GM21526 (cell line): ENCODE measurements at regions not wholly inside any gene's neighbourhood (a gene's known extent, or its start where the extent isn't known, plus 50 kb on each side); places are given as distances from the start of the nearest gene placed in this dataset.

Experiments
- ATAC-seq: cut with Tn5 transposase; IDR thresholded peaks from one replicate; pipeline ENCODE4 v1.9.1; 2021; ENCODE audit warnings: moderate library complexity; ENCODE audit not compliant: unreplicated experiment, low FRiP score

- no peak for ATAC-seq
Measured at GRCh38 chr15:77557564-77557963, 75.1 kb downstream of the LINGO1 start.

- ATAC-seq: no peak
Measured at GRCh38 chr15:77557144-77557543, 75.6 kb downstream of the LINGO1 start.

- no peak for ATAC-seq
Measured at GRCh38 chr15:77556622-77557021, 76.1 kb downstream of the LINGO1 start.

GRCh38 chr15:77555232-77555631, 77.5 kb downstream of the LINGO1 start:
- no peak for ATAC-seq

DNA sequence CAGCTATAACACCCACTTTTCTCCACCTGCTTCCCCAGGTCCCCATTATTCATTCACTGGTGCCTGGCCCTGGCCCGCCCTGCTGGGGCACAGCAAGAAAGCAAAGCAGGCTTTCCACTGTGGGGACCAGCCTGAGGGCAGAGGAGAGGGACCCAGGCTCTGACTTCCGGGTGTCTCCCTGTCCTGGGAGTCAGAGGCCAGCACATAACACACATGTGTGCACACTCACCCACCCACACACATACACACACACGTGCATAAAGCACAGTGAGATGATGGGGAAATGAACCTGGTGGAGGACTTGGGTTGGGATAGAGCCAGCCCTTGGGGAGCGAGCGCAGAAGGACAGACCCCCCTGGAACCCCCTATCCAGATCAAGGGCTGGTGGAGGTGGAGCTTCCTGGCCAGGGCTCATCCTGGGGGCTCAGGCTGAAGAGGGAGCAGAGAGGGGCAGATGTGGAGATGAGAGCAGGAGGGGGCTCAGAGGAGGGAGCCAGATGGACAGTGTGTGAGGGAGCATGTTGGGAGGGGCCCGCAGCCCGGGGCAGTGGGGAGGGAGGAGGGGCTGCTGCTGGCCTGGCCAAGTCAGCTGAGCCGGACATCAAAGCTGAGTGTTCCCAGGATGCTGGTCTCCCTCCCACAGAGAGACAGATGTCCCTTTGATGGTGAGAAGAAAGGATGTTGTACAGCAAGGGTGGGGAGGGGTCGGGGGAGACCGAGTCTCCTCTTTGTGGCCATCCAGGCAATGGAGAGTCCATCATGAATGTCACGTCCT, 78.2 kb downstream of the LINGO1 start:
- no peak for ATAC-seq

GRCh38 chr15:77553695-77554094, 79.0 kb downstream of the LINGO1 start:
- ATAC-seq: no peak

GRCh38 chr15:77553257-77553656, 79.5 kb downstream of the LINGO1 start:
- ATAC-seq: no peak

DNA sequence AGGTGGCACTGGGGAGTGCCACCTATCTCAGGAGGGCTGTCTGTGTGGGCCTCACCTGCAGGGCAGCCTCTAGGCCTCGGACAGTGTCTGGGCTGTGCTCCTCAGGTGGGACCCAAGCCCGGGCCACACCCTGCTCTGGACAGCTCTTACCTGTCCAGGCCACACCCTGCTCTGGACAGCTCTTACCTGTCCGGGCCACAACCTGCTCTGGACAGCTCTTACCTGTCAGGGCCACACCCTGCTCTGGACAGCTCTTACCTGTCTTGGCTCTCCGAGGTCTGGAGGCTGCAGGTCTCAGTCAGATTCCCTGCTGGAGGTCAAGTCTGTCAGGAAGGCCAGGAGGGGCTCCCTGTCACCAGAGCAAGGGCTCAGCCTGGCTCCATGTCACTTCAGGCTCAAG, 80.6 kb downstream of the LINGO1 start:
- no peak for ATAC-seq

- no peak for ATAC-seq
Measured at GRCh38 chr15:77550301-77551251, 82.1 kb downstream of the LINGO1 start.

GRCh38 chr15:77549576-77550288, 83.0 kb downstream of the LINGO1 start:
- ATAC-seq: no peak

DNA sequence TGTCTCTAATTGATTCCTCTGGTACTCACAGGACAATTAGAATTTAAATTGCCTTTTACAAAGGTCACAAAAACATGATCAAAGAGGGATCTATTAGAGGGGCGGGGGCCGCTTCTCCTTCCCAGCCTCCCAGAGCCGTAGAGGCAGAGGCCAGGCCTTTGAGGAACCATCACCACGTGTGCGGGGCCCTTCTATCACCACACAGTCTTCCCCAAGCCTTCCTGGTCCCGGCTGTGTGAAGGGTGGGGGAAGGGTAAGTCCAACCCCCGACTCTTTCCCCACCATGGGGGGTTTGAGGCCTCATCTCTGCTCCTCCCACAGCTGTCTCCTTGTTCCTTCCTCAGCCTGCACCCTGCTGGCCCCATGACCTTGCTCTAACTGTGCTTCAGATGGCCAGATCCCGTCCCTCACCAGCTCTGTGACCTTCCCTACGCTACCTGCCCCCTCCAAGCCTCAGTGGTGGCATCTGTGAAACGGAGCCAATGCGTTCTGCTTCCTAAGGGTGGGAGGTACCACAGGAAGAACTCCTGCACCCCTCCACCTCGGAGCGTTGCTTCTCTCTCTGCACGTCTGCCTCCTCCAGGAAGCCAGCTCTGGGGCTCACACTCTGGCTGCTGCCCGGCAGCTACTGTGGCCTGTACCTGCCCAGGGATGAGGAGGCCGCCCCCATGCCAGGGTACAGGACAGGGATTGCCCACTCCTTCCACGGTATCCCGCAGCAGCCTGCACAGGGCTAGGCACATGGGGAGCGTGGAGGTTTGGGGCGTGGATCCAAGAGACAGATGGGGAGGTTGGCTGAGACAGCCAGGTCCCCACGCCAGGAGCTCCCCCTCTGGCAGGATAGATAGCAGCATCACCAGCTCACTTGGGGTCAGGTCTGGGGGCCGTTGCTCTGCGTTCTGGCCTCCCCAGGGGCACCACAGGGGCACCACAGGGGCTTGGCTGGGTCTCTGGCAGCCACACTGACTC, 83.8 kb downstream of the LINGO1 start:
- ATAC-seq: no peak

GRCh38 chr15:77547801-77548588, 84.7 kb downstream of the LINGO1 start:
- no peak for ATAC-seq

DNA sequence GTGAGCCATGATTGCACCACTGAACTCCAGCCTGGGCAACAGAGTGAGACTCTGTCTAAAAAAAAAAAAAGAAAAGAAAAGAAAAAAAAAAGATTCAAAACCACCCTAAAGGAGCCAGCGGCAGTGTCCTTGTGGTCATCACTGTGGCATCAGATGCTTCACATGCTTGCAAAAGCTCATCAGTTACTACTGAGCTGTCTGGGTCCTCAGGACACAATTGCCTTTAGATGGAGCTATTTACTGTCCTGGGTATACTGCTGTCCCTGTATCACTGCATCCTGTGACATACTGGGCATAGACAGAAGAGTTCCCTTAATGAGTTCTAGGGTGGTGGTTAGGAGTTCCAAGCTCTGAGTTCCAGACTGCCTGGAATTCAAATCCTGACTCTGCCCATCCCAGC, 85.8 kb downstream of the LINGO1 start:
- ATAC-seq: no peak

DNA sequence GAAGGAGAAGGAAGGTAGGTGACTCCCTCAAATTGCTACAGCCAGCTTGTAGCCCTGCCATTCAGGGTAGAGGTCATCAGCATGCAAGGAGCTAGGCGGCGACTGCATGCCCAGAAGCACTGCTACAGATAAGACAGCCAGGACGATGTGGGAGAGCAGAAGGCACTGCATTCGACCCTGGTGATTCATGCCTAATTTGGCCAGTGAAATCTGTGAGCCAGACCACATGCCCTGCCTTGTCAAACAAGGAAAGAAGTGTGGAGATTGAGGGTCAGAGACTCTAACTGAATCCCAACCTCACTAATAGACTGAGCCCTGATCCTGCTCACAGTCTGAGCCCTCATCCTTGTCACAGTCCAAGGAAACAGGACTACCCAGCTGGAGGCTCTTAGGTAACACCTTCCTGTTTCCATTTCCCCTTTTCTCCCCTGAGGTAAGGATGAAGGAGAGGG, 86.6 kb downstream of the LINGO1 start:
- ATAC-seq: no peak

DNA sequence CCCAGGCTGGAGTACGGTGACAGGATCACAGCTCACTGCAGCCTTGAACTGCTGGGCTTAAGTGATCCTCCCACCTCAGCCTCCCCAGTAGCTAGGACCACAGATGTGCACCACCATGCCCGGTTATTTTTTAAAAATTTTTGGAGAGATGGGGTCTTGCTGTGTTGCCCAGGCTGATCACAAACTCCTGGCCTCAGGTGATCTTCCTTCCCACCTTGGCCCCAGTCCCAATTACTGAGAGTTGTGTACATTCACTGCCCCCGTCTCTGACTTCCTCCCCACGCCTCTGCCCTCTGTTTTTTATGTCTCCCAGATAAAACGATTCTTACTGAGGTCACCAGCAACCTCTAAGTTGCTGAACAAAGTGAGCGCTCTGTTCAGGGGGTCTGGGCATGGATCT, 87.7 kb downstream of the LINGO1 start:
- no peak for ATAC-seq

DNA sequence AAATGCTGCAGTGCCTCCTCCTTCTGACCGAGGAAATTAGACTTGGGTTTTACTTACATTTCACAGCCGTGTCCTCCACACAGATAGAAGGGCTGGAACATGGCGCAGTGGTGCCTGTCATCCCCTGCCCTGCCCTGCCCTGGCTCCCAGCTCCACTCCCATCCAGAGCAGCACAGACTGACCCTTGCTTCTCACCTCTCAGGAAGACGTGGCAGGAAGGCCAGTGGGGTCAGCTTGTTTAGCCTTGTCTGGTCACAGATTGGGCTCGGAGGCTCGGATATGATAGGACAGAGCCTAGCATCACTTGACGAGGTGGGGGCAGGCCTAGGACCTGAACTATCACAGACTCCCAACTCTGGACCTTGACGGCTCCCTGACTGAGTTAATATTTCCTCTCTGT, 88.5 kb downstream of the LINGO1 start:
- no peak for ATAC-seq

DNA sequence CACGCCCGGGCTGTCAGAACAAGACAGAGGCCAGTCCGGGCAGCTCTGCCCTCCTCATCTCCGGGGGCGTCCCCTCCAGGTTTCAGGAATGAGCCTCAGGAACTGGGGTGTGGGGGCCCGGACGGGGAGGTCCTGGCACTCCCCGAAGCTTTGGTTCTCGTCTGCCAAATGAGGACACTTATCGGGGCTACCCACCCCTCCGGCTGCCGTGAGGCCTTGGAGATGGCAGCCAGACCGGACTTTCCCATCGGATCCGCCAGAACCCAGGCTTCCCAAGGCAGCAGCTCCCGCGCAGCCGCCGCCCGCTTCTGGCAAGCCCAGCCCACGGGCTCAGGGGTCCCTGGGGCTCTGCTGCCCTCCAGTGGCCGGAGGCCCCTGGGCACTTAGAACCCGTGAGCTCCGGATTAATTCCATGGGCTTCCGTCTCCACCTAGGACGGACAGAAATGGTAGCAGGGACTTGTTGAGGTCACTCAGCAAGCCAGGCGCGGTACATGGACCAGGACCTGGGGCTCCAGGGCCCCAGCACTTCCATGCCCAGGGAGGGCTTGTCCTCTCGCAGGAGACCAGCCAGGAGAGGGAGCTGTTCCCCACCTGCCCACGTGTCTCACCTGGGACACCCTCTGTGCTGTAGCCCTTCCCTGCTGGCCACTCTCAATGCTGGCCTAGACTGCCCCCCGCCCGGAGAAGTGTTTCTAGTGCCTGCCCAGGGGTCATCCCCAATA, 89.4 kb downstream of the LINGO1 start:
- ATAC-seq: peak; percentile 68

- no peak for ATAC-seq
Measured at GRCh38 chr15:77542491-77543001, 90.2 kb downstream of the LINGO1 start.
